Activated CD8-positive, alpha-beta memory T cell treated with anti-CD3 and anti-CD28 coated beads, Interleukin-2, amount 50 U/mL, for 4 hours (primary cell): ENCODE measurements at regions not wholly inside any gene's neighbourhood (a gene's known extent, or its start where the extent isn't known, plus 50 kb on each side); places are given as distances from the start of the nearest gene placed in this dataset.

Experiments
- DNase-seq: peaks from one replicate; pipeline ENCODE4 v3.0.0-alpha.2; 2020

- DNase-seq, result no peak
Observed at GRCh38 chr9:118426772-118427171, 722.6 kb downstream of the TLR4 start.

GRCh38 chr9:118438810-118439209 lies 734.6 kb downstream of the TLR4 start:
- no peak for DNase-seq

GRCh38 chr9:118439441-118439840 lies 735.2 kb downstream of the TLR4 start:
- no peak for DNase-seq

- DNase-seq, result no peak
Observed at GRCh38 chr9:118444403-118444802, 740.2 kb downstream of the TLR4 start.

- no peak for DNase-seq
Observed at GRCh38 chr9:118446943-118447639, 742.9 kb downstream of the TLR4 start.

- no peak for DNase-seq
Observed at GRCh38 chr9:118449554-118449953, 745.4 kb downstream of the TLR4 start.

- no peak for DNase-seq
Observed at GRCh38 chr9:118455259-118455658, 751.1 kb downstream of the TLR4 start.

GRCh38 chr9:118455788-118456187 lies 751.6 kb downstream of the TLR4 start:
- no peak for DNase-seq

GRCh38 chr9:118457171-118458000 lies 753.2 kb downstream of the TLR4 start:
- no peak for DNase-seq

GRCh38 chr9:118459913-118460312 lies 755.7 kb downstream of the TLR4 start:
- DNase-seq, result no peak

GRCh38 chr9:118463419-118463818 lies 759.2 kb downstream of the TLR4 start:
- no peak for DNase-seq

- DNase-seq, result no peak
Observed at GRCh38 chr9:118473521-118473920, 769.3 kb downstream of the TLR4 start.

GRCh38 chr9:118478752-118479151 lies 774.5 kb downstream of the TLR4 start:
- DNase-seq, result no peak

- DNase-seq, result no peak
Observed at GRCh38 chr9:118482306-118482705, 778.1 kb downstream of the TLR4 start.

- DNase-seq, result no peak
Observed at GRCh38 chr9:118483677-118484076, 779.5 kb downstream of the TLR4 start.

- no peak for DNase-seq
Observed at GRCh38 chr9:118503236-118503635, 799.0 kb downstream of the TLR4 start.

GRCh38 chr9:118510711-118511110 lies 806.5 kb downstream of the TLR4 start:
- DNase-seq, result no peak

- no peak for DNase-seq
Observed at GRCh38 chr9:118515947-118516346, 811.7 kb downstream of the TLR4 start.

GRCh38 chr9:118521261-118521660 lies 817.1 kb downstream of the TLR4 start:
- no peak for DNase-seq

GRCh38 chr9:118522093-118523028 lies 818.2 kb downstream of the TLR4 start:
- DNase-seq, result no peak

GRCh38 chr9:118527261-118527660 lies 823.1 kb downstream of the TLR4 start:
- no peak for DNase-seq

GRCh38 chr9:118529210-118529609 lies 825.0 kb downstream of the TLR4 start:
- no peak for DNase-seq

- DNase-seq, result no peak
Observed at GRCh38 chr9:118529624-118530214, 825.5 kb downstream of the TLR4 start.
